ENCODE measurements at regions not wholly inside any gene's neighbourhood (a gene's known extent, or its start where the extent isn't known, plus 50 kb on each side); places are given as distances from the start of the nearest gene placed in this dataset.

GRCh38 chr6:9463311-9463710 lies 951.6 kb downstream of the TFAP2A start:
- Histone ChIP-seq H3K27me3 (ENCODE audit: insufficient read depth, low read length) (no peaks in the 10 kb centered on the region), H3K9ac (ENCODE audit: low read length) (no peak overlapping the region), H3K4me3 (ENCODE audit: insufficient read depth, low read depth, low read length) (no peak overlapping the region), H3K27ac (ENCODE audit: low read depth, low read length) (no peak overlapping the region), H2AFZ (ENCODE audit: low read depth, low read length) (no peak overlapping the region), H4K20me1 (ENCODE audit: insufficient read depth, low read length) (no peaks in the 10 kb centered on the region), H3K79me2 (ENCODE audit: insufficient read depth, low read length) (no peaks in the 10 kb centered on the region), H3K4me1 (ENCODE audit: insufficient read depth, low read length) (no peaks in the 10 kb centered on the region), H3K4me2 (ENCODE audit: low read length) (no peak overlapping the region), H3K9me3 (ENCODE audit: insufficient read depth, low read depth, low read length) (no peaks in the 10 kb centered on the region), H3K36me3 (ENCODE audit: insufficient read depth, low read length) (no peaks in the 10 kb centered on the region)
- FAIRE-seq (no peak), DNase-seq (ENCODE audit: low read depth) (no peak)
- H3K9me3 Mint-ChIP-seq (ENCODE audit: unreplicated experiment) = no peaks in the 10 kb centered on the region
- no peak overlapping the region for H3K27ac Mint-ChIP-seq (ENCODE audit: unreplicated experiment)
- H3K4me1 Mint-ChIP-seq (ENCODE audit: low read depth, unreplicated experiment) = peaks cover 9% of the 10 kb centered on the region
- no peak overlapping the region for H3K4me3 Mint-ChIP-seq (ENCODE audit: unreplicated experiment)
- TF ChIP-seq CTCF (IDR thresholded peaks at IDR 0.05; ENCODE audit: insufficient read depth, low read depth, low read length) (no peak), EZH2 (IDR thresholded peaks at IDR 0.05; ENCODE audit: insufficient read depth, low read length) (no peak)
- H3K27me3 Mint-ChIP-seq (ENCODE audit: low read depth, unreplicated experiment) = no peaks in the 10 kb centered on the region
- no peaks in the 10 kb centered on the region for H3K36me3 Mint-ChIP-seq (ENCODE audit: low read depth, unreplicated experiment)

DNA sequence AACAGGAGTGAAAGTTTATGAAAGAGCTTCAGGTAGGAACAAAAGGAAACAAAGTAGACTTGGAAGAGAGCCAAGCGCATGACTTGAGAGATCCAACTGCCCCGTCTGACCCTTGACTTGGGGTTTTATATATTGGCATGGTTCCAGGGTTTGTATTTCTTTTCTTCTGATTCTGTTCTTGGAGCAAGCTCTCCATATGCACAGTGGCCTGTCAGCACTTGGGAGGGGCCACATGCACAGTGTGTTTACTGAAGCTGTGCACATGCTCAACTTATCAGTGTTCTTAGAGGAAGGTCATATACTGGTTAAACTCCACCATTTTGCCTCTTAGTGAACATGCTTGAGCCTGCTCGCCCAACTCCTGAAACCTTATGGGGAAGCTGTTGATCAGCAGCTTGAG lies 953.7 kb downstream of the TFAP2A start:
- no peaks in the 10 kb centered on the region for H3K9me3 Mint-ChIP-seq (ENCODE audit: unreplicated experiment)
- no peak for DNase-seq (ENCODE audit: low read depth)
- H3K4me2 ChIP-seq (ENCODE audit: low read length) = no peak overlapping the region
- no peaks in the 10 kb centered on the region for H3K36me3 ChIP-seq (ENCODE audit: insufficient read depth, low read length)
- no peak overlapping the region for H2AFZ ChIP-seq (ENCODE audit: low read depth, low read length)
- H3K27ac Mint-ChIP-seq (ENCODE audit: unreplicated experiment) = no peak overlapping the region
- no peaks in the 10 kb centered on the region for H3K4me1 ChIP-seq (ENCODE audit: insufficient read depth, low read length)
- no peaks in the 10 kb centered on the region for H4K20me1 ChIP-seq (ENCODE audit: insufficient read depth, low read length)
- no peak for FAIRE-seq
- H3K4me3 Mint-ChIP-seq (ENCODE audit: unreplicated experiment) = no peak overlapping the region
- H3K27me3 ChIP-seq (ENCODE audit: insufficient read depth, low read length) = no peaks in the 10 kb centered on the region
- no peak overlapping the region for H3K9ac ChIP-seq (ENCODE audit: low read length)
- H3K36me3 Mint-ChIP-seq (ENCODE audit: low read depth, unreplicated experiment) = no peaks in the 10 kb centered on the region
- H3K27me3 Mint-ChIP-seq (ENCODE audit: low read depth, unreplicated experiment) = no peaks in the 10 kb centered on the region
- no peak overlapping the region for H3K4me3 ChIP-seq (ENCODE audit: insufficient read depth, low read depth, low read length)
- TF ChIP-seq CTCF (IDR thresholded peaks at IDR 0.05; ENCODE audit: insufficient read depth, low read depth, low read length) (no peak), EZH2 (IDR thresholded peaks at IDR 0.05; ENCODE audit: insufficient read depth, low read length) (no peak)
- no peaks in the 10 kb centered on the region for H3K9me3 ChIP-seq (ENCODE audit: insufficient read depth, low read depth, low read length)
- H3K79me2 ChIP-seq (ENCODE audit: insufficient read depth, low read length) = no peaks in the 10 kb centered on the region
- no peaks in the 10 kb centered on the region for H3K4me1 Mint-ChIP-seq (ENCODE audit: low read depth, unreplicated experiment)
- H3K27ac ChIP-seq (ENCODE audit: low read depth, low read length) = no peak overlapping the region

- Histone ChIP-seq H3K4me2 (ENCODE audit: low read length) (no peak overlapping the region), H3K27ac (ENCODE audit: low read depth, low read length) (no peak overlapping the region), H3K9ac (ENCODE audit: low read length) (no peak overlapping the region), H3K4me3 (ENCODE audit: insufficient read depth, low read depth, low read length) (no peak overlapping the region), H2AFZ (ENCODE audit: low read depth, low read length) (no peak overlapping the region), H3K9me3 (ENCODE audit: insufficient read depth, low read depth, low read length) (no peaks in the 10 kb centered on the region), H3K36me3 (ENCODE audit: insufficient read depth, low read length) (no peaks in the 10 kb centered on the region), H3K79me2 (ENCODE audit: insufficient read depth, low read length) (no peaks in the 10 kb centered on the region), H4K20me1 (ENCODE audit: insufficient read depth, low read length) (no peaks in the 10 kb centered on the region), H3K27me3 (ENCODE audit: insufficient read depth, low read length) (no peaks in the 10 kb centered on the region), H3K4me1 (ENCODE audit: insufficient read depth, low read length) (no peaks in the 10 kb centered on the region)
- no peak overlapping the region for H3K4me3 Mint-ChIP-seq (ENCODE audit: unreplicated experiment)
- DNase-seq (ENCODE audit: low read depth) = no peak
- no peaks in the 10 kb centered on the region for H3K4me1 Mint-ChIP-seq (ENCODE audit: low read depth, unreplicated experiment)
- FAIRE-seq = no peak
- no peaks in the 10 kb centered on the region for H3K9me3 Mint-ChIP-seq (ENCODE audit: unreplicated experiment)
- H3K36me3 Mint-ChIP-seq (ENCODE audit: low read depth, unreplicated experiment) = no peaks in the 10 kb centered on the region
- no peaks in the 10 kb centered on the region for H3K27me3 Mint-ChIP-seq (ENCODE audit: low read depth, unreplicated experiment)
- no peak for TF ChIP-seq EZH2 (IDR thresholded peaks at IDR 0.05; ENCODE audit: insufficient read depth, low read length)
- TF ChIP-seq CTCF (IDR thresholded peaks at IDR 0.05; ENCODE audit: insufficient read depth, low read depth, low read length) = no peak
- H3K27ac Mint-ChIP-seq (ENCODE audit: unreplicated experiment) = no peak overlapping the region
Measured at GRCh38 chr6:9458424-9458823, 956.5 kb downstream of the TFAP2A start.
